Inferior parietal cortex (tissue), 1 donor: ENCODE measurements at regions not wholly inside any gene's neighbourhood (a gene's known extent, or its start where the extent isn't known, plus 50 kb on each side); places are given as distances from the start of the nearest gene placed in this dataset.

Experiments used
- DNase-seq: peaks from one replicate; pipeline ENCODE4 v3.0.0-alpha.2; 2016; ENCODE audit errors: extremely low spot score

GRCh38 chr1:227374846-227375245, 56.6 kb upstream of the CDC42BPA start:
- DNase-seq = no peak

- DNase-seq = no peak
These were observed 54.4 kb upstream of the CDC42BPA start for GRCh38 chr1:227372726-227373130.

- no peak for DNase-seq
These were observed 52.4 kb upstream of the CDC42BPA start for GRCh38 chr1:227370533-227371254.

GRCh38 chr1:227369102-227369760, 50.9 kb upstream of the CDC42BPA start:
- no peak for DNase-seq
